WTC11 (cell line): ENCODE measurements at regions not wholly inside any gene's neighbourhood (a gene's known extent, or its start where the extent isn't known, plus 50 kb on each side); places are given as distances from the start of the nearest gene placed in this dataset.

Experiments used
- ATAC-seq: fragments of 200-7000 bp; cut with Tn5 transposase; 2 replicates; pipeline ENCODE4 v1.10.0; 2021; ENCODE audit warnings: mild to moderate bottlenecking, moderate library complexity
- CTCF ChIA-PET: fragments of 300-600 bp; sonication (Branson Sonifier 250); formaldehyde crosslinking; loops from one replicate; lab custom pipeline; 2021; ENCODE audit warnings: antibody characterized with exemption; lab: Charles Lee
- POLR2A ChIA-PET: fragments of 350-600 bp; sonication (Branson Sonifier 250); formaldehyde crosslinking; loops from one replicate; lab custom pipeline; 2021; ENCODE audit warnings: antibody characterized with exemption; lab: Charles Lee
- DNase-seq: peaks from one replicate; pipeline ENCODE4 v3.0.0; 2021; ENCODE audit warnings: low spot score
- H3K27ac Mint-ChIP-seq: 2 replicates; pipeline ENCODE4 v1.8.0; 2021; ENCODE audit warnings: mixed read lengths
- H3K27me3 Mint-ChIP-seq: 2 replicates; pipeline ENCODE4 v1.8.0; 2021; ENCODE audit warnings: low read depth, mild to moderate bottlenecking, moderate library complexity, mixed read lengths
- H3K36me3 Mint-ChIP-seq: 2 replicates; pipeline ENCODE4 v1.8.0; 2021; ENCODE audit warnings: mixed read lengths
- H3K4me1 Mint-ChIP-seq: 2 replicates; pipeline ENCODE4 v1.8.0; 2022; ENCODE audit warnings: mixed read lengths
- H3K4me3 Mint-ChIP-seq: 2 replicates; pipeline ENCODE4 v1.8.0; 2021; ENCODE audit warnings: mild to moderate bottlenecking, moderate library complexity, mixed read lengths
- H3K9me3 Mint-ChIP-seq: 2 replicates; pipeline ENCODE4 v1.8.0; 2021; ENCODE audit warnings: mixed read lengths
- AR ChIP-seq: fragments of 250-450 bp; sonication (Bioruptor Pico); IDR thresholded peaks from 2 replicates; pipeline ENCODE4 v1.9.0; 2021; ENCODE audit warnings: mild to moderate bottlenecking
- E2F4 ChIP-seq: sonication (generic); formaldehyde crosslinking; IDR thresholded peaks from 2 replicates; pipeline ENCODE4 v1.8.1; 2022; ENCODE audit warnings: low read depth, mild to moderate bottlenecking, moderate library complexity, missing genetic modification reagents, borderline replicate concordance
- ERG ChIP-seq: fragments of 250-450 bp; sonication (Bioruptor Pico); IDR thresholded peaks from 2 replicates; pipeline ENCODE4 v1.8.0; 2021; ENCODE audit warnings: mild to moderate bottlenecking
- FOXJ3 ChIP-seq: sonication (generic); formaldehyde crosslinking; IDR thresholded peaks from 2 replicates; pipeline ENCODE4 v1.9.0; 2021; ENCODE audit warnings: missing genetic modification reagents, mild to moderate bottlenecking, borderline replicate concordance
- FOXK1 ChIP-seq: sonication (generic); formaldehyde crosslinking; IDR thresholded peaks from 2 replicates; pipeline ENCODE4 v1.8.0; 2022; ENCODE audit warnings: mild to moderate bottlenecking, moderate library complexity, missing genetic modification reagents
- HMGXB4 ChIP-seq: sonication (generic); formaldehyde crosslinking; IDR thresholded peaks from 2 replicates; pipeline ENCODE4 v1.8.1; 2023; ENCODE audit warnings: mild to moderate bottlenecking, moderate library complexity, missing genetic modification reagents
- IRF1 ChIP-seq: sonication (generic); formaldehyde crosslinking; IDR thresholded peaks from 2 replicates; pipeline ENCODE4 v1.8.0; 2023; ENCODE audit warnings: missing genetic modification reagents
- MXD4 ChIP-seq: fragments of 250-450 bp; sonication (Bioruptor Pico); IDR thresholded peaks from 2 replicates; pipeline ENCODE4 v1.8.0; 2021; ENCODE audit warnings: mild to moderate bottlenecking, moderate library complexity, borderline replicate concordance
- NR1H2 ChIP-seq: sonication (generic); formaldehyde crosslinking; IDR thresholded peaks from 2 replicates; pipeline ENCODE4 v1.9.0; 2021; ENCODE audit warnings: mild to moderate bottlenecking, moderate library complexity, missing genetic modification reagents
- PREB ChIP-seq: sonication (generic); formaldehyde crosslinking; IDR thresholded peaks from 2 replicates; pipeline ENCODE4 v1.8.1; 2022; ENCODE audit warnings: mild to moderate bottlenecking, missing genetic modification reagents, moderate library complexity, borderline replicate concordance
- ZNF121 ChIP-seq: sonication (generic); formaldehyde crosslinking; IDR thresholded peaks from 2 replicates; pipeline ENCODE4 v1.8.0; 2023; ENCODE audit warnings: missing genetic modification reagents
- ZNF263 ChIP-seq: sonication (generic); formaldehyde crosslinking; IDR thresholded peaks from 2 replicates; pipeline ENCODE4 v1.8.1; 2022; ENCODE audit warnings: low read depth, mild to moderate bottlenecking, moderate library complexity, missing genetic modification reagents

- no peak for TF ChIP-seq PREB (CRISPR knock-in tag)
- TF ChIP-seq ZNF263 (CRISPR knock-in tag) = no peak
- no peak for TF ChIP-seq IRF1 (CRISPR knock-in tag)
- TF ChIP-seq ERG (CRISPR knock-in tag) = no peak
- TF ChIP-seq AR (CRISPR knock-in tag) = no peak
- TF ChIP-seq NR1H2 (CRISPR knock-in tag) = no peak
- TF ChIP-seq E2F4 (CRISPR knock-in tag) = no peak
- TF ChIP-seq, all 79 proteins: peak for 0
Measured at GRCh38 chr6:164128101-164128500, 713.6 kb downstream of the QKI start (continued).

GRCh38 chr6:164124986-164125385 lies 710.5 kb downstream of the QKI start:
- ATAC-seq = no peak
- TF ChIP-seq FOXK1 (CRISPR knock-in tag) (no peak), FOXJ3 (CRISPR knock-in tag) (no peak)
- TF ChIP-seq, all 79 proteins: peak for 0
- no peaks in the 10 kb centered on the region for H3K4me1 Mint-ChIP-seq
- H3K27me3 Mint-ChIP-seq = no peaks in the 10 kb centered on the region
- no peak overlapping the region for H3K4me3 Mint-ChIP-seq
- no peak for DNase-seq
- H3K27ac Mint-ChIP-seq = no peak overlapping the region
- H3K9me3 Mint-ChIP-seq = peaks cover 19% of the 10 kb centered on the region
- ChIA-PET CTCF (no interaction called here), POLR2A (no interaction called here)
- no peaks in the 10 kb centered on the region for H3K36me3 Mint-ChIP-seq

GRCh38 chr6:164124473-164124872 lies 710.0 kb downstream of the QKI start:
- Mint-ChIP-seq H3K9me3 (peaks cover 19% of the 10 kb centered on the region), H3K4me1 (no peaks in the 10 kb centered on the region), H3K27me3 (no peaks in the 10 kb centered on the region), H3K27ac (no peak overlapping the region), H3K4me3 (no peak overlapping the region), H3K36me3 (no peaks in the 10 kb centered on the region)
- ChIA-PET CTCF (no interaction called here), POLR2A (no interaction called here)
- TF ChIP-seq HMGXB4 = no peak
- no peak for TF ChIP-seq FOXJ3 (CRISPR knock-in tag)
- TF ChIP-seq ZNF121 (CRISPR knock-in tag) = no peak
- TF ChIP-seq MXD4 = no peak
- DNase-seq (no peak), ATAC-seq (no peak)
